ENCODE measurements at regions not wholly inside any gene's neighbourhood (a gene's known extent, or its start where the extent isn't known, plus 50 kb on each side); places are given as distances from the start of the nearest gene placed in this dataset.

DNA sequence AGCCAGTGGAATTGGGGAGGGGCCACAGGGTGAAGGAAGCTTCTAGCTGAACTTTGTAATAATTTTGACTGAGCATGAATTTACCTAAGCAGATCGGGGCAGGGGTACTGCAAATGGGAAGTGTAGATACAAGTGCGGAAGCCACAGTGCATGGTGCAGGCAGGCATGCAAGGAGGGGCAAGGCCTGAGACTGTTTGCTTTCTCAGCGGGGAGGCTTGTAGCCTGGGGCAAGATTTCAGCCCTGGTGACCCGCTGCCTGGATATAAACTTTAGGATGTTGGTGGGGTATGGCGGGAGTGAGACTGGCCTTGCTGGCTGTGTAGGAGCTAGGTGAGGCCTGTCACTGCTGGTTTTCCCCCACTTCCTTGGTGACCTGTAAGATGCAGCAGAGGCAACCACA is 266.4 kb upstream of the PREP start:
- no peak overlapping the region for H3K4me2 ChIP-seq (replicated peaks; ENCODE audit: extremely low read depth, low read length, poor library complexity, severe bottlenecking)
- H3K36me3 ChIP-seq (replicated peaks in 1 of 2; ENCODE audit: control insufficient read depth in 1 of 2, insufficient read depth in 2 of 2, low read length in 2 of 2) = no peaks in the 10 kb centered on the region
- peaks cover 0 to 10% of the 10 kb centered on the region in 2 donors for H3K9me3 ChIP-seq (replicated peaks in 1 of 2; ENCODE audit: control insufficient read depth in 1 of 2, insufficient read depth in 1 of 2, low read length in 2 of 2)
- H3K27me3 Mint-ChIP-seq (ENCODE audit: low read depth in 3 of 3) = peaks cover 0 to 4% (median 3%) of the 10 kb centered on the region in 3 donors
- H3K4me3 ChIP-seq (replicated peaks in 1 of 3; ENCODE audit: low read depth in 2 of 3, low read length in 3 of 3) = no peak overlapping the region
- H3K27ac Mint-ChIP-seq = no peak overlapping the region
- no peaks in the 10 kb centered on the region for H3K27me3 ChIP-seq (ENCODE audit: control insufficient read depth in 2 of 2, insufficient read depth in 2 of 2, low read length in 2 of 2)
- intact Hi-C loops (cut with micrococcal nuclease) = no loop called here
- H3K4me3 Mint-ChIP-seq = no peak overlapping the region
- 96% methylated on average over 3 of the region's 5 CpGs for WGBS (ENCODE audit: insufficient coverage)
- no peak overlapping the region for H2AFZ ChIP-seq (ENCODE audit: insufficient read depth, low read depth, low read length, poor library complexity, severe bottlenecking)
- DNase-seq = no peak
- TF ChIP-seq, protein P1, sequence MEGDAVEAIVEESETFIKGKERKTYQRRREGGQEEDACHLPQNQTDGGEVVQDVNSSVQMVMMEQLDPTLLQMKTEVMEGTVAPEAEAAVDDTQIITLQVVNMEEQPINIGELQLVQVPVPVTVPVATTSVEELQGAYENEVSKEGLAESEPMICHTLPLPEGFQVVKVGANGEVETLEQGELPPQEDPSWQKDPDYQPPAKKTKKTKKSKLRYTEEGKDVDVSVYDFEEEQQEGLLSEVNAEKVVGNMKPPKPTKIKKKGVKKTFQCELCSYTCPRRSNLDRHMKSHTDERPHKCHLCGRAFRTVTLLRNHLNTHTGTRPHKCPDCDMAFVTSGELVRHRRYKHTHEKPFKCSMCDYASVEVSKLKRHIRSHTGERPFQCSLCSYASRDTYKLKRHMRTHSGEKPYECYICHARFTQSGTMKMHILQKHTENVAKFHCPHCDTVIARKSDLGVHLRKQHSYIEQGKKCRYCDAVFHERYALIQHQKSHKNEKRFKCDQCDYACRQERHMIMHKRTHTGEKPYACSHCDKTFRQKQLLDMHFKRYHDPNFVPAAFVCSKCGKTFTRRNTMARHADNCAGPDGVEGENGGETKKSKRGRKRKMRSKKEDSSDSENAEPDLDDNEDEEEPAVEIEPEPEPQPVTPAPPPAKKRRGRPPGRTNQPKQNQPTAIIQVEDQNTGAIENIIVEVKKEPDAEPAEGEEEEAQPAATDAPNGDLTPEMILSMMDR (IDR thresholded peaks at IDR 0.05) = no peak
- no peaks in the 10 kb centered on the region for H3K4me1 ChIP-seq (ENCODE audit: control insufficient read depth in 1 of 2, insufficient read depth in 2 of 2, low read length in 2 of 2)
- peaks cover 0 to 8% (median 4%) of the 10 kb centered on the region in 7 donors for H3K9me3 Mint-ChIP-seq
- no peaks in the 10 kb centered on the region for H4K20me1 ChIP-seq (ENCODE audit: insufficient read depth, low read length)
- H3K27ac ChIP-seq (ENCODE audit: low read depth in 1 of 2, low read length in 2 of 2) = no peak overlapping the region
- H3K79me2 ChIP-seq (ENCODE audit: insufficient read depth, low read length) = no peaks in the 10 kb centered on the region
- no peaks in the 10 kb centered on the region for H3K36me3 Mint-ChIP-seq
- H3K9ac ChIP-seq (ENCODE audit: insufficient read depth, low read length, poor library complexity, severe bottlenecking) = no peak overlapping the region
- H3K4me1 Mint-ChIP-seq = no peaks in the 10 kb centered on the region

- no peak overlapping the region for H3K4me3 Mint-ChIP-seq
- no peaks in the 10 kb centered on the region for H3K79me2 ChIP-seq (ENCODE audit: insufficient read depth, low read length)
- H3K36me3 ChIP-seq (replicated peaks in 1 of 2; ENCODE audit: control insufficient read depth in 1 of 2, insufficient read depth in 2 of 2, low read length in 2 of 2) = no peaks in the 10 kb centered on the region
- H3K36me3 Mint-ChIP-seq = no peaks in the 10 kb centered on the region
- no peak for DNase-seq
- peaks cover 0 to 8% (median 4%) of the 10 kb centered on the region in 7 donors for H3K9me3 Mint-ChIP-seq
- H3K4me2 ChIP-seq (replicated peaks; ENCODE audit: extremely low read depth, low read length, poor library complexity, severe bottlenecking) = no peak overlapping the region
- no peak overlapping the region for H3K27ac Mint-ChIP-seq
- H3K4me1 Mint-ChIP-seq = no peaks in the 10 kb centered on the region
- peaks cover 0 to 4% (median 3%) of the 10 kb centered on the region in 3 donors for H3K27me3 Mint-ChIP-seq (ENCODE audit: low read depth in 3 of 3)
- H3K4me3 ChIP-seq (replicated peaks in 1 of 3; ENCODE audit: low read depth in 2 of 3, low read length in 3 of 3) = no peak overlapping the region
- TF ChIP-seq, protein P1 (IDR thresholded peaks at IDR 0.05) = no peak
- no peak overlapping the region for H2AFZ ChIP-seq (ENCODE audit: insufficient read depth, low read depth, low read length, poor library complexity, severe bottlenecking)
- no peak overlapping the region for H3K9ac ChIP-seq (ENCODE audit: insufficient read depth, low read length, poor library complexity, severe bottlenecking)
- no peaks in the 10 kb centered on the region for H3K4me1 ChIP-seq (ENCODE audit: control insufficient read depth in 1 of 2, insufficient read depth in 2 of 2, low read length in 2 of 2)
- no peaks in the 10 kb centered on the region for H3K27me3 ChIP-seq (ENCODE audit: control insufficient read depth in 2 of 2, insufficient read depth in 2 of 2, low read length in 2 of 2)
- 100% methylated on average over 4 of the region's 12 CpGs for WGBS (ENCODE audit: insufficient coverage)
- peaks cover 0 to 10% of the 10 kb centered on the region in 2 donors for H3K9me3 ChIP-seq (replicated peaks in 1 of 2; ENCODE audit: control insufficient read depth in 1 of 2, insufficient read depth in 1 of 2, low read length in 2 of 2)
- no peaks in the 10 kb centered on the region for H4K20me1 ChIP-seq (ENCODE audit: insufficient read depth, low read length)
- intact Hi-C loops (cut with micrococcal nuclease) = no loop called here
- no peak overlapping the region for H3K27ac ChIP-seq (ENCODE audit: low read depth in 1 of 2, low read length in 2 of 2)
These were observed 264.2 kb upstream of the PREP start for GRCh38 chr6:105667056-105667455.
